HG02973 (cell line): ENCODE measurements at regions not wholly inside any gene's neighbourhood (a gene's known extent, or its start where the extent isn't known, plus 50 kb on each side); places are given as distances from the start of the nearest gene placed in this dataset.

ENCODE experiments used
- ATAC-seq: cut with Tn5 transposase; IDR thresholded peaks from one replicate; pipeline ENCODE4 v1.9.1; 2021; ENCODE audit warnings: moderate library complexity; ENCODE audit not compliant: unreplicated experiment

DNA sequence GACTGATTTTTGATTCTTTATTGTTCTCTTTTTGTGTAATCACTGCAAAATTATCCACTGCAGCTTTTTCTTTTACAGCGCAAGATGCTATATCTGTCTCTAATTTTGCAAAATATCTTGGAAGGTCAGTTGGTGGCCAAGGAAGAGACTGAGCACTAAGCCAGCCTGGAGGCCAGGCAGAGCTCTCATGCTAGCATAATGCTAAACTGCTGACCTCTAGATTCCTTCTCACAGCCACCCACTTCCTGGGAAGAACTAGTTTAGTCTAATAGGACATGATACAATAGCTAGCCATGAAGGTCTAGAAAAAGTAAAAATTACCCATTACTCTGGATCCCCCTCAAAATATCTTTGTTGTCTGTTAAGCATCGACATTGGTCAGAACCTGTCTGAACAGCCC is 227.2 kb upstream of the ARHGAP20 start:
- no peak for ATAC-seq

DNA sequence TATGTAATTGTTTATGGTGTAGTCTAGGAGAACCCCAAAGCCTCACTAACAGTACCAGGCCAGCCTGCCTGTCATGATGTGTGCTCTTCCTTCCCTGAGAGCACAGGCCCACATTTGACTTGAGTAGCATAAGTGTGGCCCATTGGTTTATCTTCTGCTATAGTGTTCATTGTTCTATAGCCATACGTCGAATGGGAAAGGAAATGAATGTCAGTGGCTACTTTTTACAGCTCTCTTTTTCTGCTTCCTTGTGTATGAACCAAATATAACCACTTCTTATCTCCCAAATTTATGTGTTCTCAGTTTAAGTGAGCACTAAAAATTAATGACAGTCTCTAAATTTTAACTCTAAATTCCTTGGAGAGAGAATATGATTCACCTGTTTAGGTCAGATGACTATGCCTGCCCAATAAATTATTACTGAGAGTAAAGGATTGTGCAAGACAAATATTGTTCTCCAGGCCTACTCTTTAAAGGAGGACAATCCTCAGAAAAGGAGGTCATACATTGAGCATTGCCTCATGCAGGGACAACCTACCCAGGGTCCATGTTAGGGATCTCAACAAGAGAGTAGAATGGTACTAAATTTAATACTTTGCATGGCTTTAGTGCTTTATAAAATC is 222.9 kb upstream of the ARHGAP20 start:
- ATAC-seq = no peak

DNA sequence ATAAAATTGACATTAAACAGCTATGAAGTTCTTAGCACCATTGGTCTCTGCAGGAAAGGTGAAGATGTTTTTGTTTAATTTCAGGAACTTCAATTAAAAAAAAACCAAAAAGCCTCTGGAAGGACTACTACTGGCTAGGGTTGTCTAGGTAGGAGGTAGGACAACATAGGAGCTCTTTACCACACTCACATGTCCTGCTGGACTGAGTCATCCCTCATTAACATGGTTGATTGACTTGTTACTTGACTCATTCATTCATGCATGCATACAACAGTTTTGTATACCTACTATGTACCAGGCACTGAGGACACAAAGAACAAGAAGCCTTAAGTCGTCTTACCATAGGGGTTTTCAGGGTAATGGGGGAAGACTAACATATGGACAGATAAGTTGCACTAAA is 216.9 kb upstream of the ARHGAP20 start:
- ATAC-seq = no peak

DNA sequence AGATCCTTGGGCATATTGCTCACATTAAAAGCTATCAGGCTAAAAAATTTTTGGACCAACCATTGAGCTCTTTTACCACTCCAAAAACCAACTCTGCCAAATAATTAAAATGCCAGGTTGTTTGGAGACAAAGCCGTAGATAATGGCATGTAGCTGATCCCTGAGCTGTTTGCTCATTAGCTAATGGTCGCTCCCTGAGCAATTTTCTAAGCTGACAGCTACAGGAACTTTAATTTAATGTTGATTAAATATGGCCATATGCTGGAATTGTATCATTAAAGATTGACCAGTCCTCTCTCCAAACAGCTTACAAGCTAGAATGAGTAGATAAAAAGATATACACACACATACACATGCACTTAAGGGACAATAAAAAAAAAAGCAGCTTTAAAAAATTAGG is 216.2 kb upstream of the ARHGAP20 start:
- ATAC-seq = no peak

DNA sequence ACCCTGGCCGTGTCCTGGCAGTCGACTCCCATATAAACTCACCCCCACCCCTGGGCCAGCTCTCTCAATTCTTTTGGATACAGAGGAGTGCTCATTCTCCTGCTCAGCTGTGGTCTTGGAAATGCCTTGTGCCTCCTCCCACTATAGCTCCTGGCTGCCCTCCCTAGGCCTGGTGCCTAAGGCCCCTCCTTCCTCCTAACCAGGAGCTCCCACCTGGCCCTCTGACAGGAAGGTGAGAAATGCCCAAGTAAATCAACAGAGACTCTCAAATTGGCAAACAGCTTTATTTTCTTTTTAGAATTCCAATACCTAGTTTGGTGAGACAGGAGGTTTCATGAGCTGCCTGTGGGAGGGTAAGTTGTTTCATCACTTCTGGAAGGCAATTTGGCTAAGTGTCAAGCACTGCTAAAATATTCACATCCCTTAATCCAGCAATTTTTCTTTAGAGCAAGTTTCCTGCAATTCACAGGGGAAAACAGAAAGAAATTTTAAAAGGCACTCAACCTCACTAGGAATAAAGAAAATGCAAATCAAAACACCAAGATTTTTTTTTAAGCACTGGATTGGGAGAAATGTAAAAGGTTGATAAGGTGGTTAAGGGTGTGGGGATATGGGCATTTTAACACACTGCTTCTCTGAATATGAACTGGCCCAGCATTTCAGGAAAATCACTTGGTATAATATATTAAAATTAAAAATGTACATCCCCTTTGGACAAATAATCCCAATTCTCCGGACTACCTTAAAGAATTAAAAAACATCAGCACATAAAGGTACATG is 209.7 kb upstream of the ARHGAP20 start:
- ATAC-seq = no peak

DNA sequence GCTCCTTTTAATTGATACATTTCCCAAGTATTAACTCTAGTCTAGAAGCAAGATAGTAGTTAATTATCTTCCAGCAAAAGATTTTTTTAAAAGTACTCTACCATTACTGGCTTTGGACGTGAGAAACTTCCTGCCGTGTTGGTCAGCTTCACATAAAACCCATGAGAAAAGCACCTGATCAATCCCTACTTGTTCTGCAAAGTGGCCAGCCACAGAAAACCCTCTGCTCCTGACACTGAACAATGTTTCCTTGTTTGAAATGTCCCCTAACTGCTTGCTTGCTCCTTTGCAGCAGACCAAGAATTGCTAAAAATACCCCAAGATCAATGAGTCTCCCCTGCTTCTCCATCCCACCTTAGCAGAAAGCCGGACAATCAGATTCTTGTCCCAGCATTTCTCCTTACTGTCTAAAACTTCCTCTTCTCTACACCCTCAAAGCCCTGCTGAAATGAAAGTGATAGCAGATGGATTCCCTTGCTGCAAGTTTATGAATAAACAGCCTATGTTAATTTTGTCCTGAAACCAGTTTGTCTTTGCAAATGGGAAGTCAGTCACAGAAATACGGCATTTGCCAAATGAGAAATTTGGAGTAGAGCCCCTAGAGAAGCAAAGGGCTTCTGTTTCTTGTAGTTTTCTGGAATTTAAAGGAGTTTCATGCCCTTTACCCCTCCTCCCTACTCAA is 207.1 kb upstream of the ARHGAP20 start:
- no peak for ATAC-seq

DNA sequence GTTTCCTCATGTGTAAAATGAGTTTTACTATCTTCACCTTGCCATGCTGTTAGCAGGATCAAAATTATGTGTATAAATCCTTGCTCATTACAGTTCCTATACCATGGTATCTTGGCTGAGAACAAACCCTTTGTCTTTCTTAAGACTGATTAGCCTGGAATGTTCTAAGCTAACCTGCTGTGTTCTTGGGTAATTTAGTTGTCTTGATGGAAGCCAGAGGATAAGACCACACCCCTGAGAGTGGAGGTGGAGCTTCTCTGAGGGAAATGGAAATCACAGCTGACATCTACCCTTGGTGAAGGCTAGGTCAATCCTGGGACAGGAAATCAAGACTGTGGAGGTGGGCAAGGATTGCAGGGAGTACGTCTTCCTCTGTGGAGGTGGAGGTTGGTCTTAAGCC is 206.1 kb upstream of the ARHGAP20 start:
- ATAC-seq = no peak

DNA sequence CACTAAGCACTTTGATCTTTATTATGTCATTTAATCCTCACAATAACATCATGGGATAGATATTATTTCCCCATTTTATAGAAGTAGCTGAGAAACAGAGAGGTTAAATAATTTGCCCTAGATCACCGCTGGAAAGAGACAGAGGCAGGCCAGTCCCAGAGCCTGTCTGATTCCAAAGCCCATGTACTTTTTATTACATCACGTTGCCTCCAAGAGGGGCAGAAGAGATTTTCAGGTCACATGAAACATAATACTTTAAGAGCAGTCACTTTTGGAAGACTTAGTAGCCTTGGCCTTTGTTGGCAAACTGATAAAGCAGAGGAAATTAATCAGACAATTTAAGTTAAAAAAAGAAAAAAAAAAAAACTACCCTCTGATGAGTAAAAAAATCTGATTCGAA is 200.2 kb upstream of the ARHGAP20 start:
- ATAC-seq = no peak

DNA sequence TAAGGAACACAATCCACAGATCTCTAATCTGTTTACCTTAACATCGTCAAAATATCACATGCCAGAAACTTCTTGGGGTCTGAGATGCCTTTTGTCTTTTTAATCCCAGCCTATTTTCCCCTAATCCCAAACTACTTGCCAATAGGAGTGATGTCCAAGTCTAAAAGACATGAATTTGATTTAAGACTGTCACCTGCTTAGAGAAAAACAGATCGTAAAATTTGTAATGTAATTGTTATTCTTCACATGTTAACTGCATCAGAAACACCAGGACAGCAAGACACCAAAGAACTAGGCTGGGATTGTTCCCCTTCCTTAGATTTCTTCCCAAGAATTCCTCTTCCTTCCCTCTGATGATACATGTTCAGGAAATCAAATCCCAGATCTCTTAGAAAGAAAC is 198.1 kb upstream of the ARHGAP20 start:
- ATAC-seq = no peak

DNA sequence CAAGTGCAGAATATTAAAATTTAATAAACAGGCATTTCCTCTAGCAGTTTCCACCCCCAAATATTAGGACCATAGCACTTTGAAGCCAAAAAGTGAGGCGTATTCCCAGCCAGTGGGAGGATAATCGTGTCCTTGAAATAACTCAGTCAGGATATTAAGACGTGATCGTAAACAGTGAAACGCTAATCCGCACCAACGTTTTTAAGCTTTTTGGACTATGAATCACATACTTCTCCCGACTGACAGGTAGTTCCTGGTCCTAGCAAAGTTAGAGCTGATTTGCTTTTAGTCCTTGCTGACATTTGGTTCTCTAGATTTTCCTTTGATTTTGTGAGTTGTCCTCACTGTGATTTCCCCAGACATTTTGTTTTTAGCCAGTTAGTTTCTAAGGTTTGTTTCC is 197.1 kb upstream of the ARHGAP20 start:
- ATAC-seq = no peak

DNA sequence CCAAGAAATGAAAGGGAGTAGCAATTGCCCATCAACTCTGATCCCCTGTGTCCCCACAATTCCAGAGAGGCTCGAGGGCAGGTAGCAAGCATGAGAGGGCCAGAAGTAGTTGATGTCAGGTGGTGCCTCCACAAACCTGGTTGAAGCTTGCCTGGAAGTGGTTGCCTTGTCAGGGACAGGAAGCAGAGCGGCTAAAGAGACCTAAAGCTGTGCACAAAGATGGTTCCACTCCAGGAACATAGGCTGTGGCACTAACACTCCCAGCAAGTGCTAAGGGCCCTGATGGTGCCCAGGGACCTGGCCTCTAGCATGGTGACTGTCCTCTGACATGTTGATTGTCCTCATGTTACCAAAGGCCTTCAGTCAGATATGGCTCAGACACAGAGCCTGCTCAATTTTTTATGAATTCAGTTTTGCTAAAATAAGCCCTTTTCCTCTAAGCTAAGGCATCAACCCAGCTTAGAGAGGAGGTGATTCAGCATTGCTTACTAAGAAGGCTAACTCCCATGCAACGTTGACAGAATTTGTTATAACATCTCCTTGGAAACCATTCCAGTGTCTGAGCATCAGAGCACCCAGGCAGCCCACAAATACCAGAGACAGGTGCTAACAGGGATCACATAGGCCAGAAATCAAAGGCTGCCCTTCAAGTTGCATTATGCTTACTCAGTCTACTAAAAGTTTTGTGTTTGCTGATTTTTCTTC is 196.3 kb upstream of the ARHGAP20 start:
- ATAC-seq = no peak

DNA sequence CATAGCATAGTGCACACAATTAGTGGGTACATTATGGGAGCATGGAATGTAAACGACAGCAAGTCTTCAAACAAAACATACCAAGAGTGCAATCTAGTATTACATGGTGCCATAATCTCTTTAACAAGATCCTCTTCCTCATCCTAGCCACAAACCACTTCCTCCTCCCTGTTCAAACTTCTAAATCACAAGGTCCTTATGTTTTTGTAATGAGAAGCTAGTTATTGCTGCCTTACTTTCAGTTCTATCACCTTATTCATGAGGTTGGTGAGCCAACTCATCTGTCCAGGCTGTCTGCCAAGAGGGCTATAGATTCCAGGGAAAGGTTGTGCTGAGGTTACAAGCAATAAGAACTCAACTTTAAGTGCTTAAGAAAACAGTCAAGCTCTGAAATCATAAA is 195.4 kb upstream of the ARHGAP20 start:
- ATAC-seq = no peak

DNA sequence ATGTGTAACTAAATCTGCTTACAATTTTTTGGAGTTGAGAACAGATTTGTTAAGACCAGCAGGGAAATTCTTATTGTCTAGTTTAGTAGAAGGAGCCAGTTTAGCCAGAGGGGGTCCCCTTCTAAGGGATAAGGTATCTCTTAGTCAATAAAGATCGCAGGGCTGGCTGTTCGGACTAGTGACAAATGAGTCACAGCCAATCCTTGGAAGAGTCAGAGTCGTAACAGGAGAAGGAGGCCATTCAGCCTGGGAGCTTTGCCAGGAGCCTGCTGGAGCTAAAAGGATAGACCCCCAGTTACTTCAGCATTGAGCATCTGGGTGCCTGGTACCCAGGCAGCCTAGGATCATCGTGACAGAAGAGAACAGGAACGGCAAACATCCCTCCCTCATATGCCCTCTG is 191.6 kb upstream of the ARHGAP20 start:
- no peak for ATAC-seq

DNA sequence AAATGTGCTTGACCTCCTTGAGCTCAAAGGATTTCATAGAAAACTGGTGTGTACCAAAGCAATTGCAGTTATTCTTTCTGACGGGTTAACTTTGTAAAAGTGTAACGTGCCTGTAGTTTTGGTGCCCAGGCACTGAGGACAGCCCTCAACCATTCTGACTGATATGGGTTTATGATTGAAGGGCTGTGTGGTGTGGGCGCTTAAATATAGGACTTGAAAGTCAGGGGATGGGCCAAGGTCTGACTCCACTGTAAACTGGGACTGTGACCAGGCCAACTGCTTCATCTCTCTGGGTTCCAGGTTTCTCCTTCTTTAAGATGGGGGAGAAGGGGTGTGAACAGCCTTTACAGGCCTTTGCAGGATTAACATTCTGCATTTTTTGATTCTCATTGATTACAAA is 191.1 kb upstream of the ARHGAP20 start:
- ATAC-seq = no peak

DNA sequence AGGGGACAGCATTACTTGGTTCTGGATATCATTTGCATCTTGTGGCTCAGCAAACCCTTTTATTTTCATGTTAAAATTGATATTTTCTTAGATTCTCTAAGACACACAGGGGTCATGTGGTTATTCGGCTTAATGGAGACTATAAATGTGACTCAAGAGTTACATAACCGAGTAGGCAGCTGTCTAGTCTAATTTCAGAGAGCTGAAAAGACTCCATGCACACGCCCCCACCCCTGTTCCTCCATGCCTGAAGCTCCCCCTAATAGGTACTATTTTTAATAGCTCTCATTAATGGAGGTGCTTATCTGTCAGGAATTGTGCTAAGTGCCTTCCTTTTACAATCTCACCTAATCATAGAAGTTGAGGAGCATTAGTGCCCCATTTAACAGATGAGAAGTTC is 189.2 kb upstream of the ARHGAP20 start:
- ATAC-seq = no peak

DNA sequence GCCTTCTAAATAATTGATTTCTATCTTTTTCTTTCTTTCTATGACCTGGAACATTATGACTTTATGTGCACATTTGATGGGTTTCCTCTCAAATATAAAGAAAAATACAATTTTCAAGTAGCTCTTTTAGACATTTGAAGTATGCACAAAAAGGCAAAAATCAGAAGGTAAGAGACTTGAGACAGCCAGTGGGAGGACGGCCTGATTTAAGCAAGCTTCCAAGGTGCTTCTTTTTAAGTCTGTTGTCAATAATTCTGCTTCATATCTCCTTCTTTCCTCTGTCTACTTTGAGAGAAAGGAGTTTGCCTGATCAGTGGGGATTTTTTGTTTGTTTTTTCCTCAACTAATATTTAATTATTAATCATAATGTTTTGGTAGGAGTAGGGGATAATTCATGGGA is 188.2 kb upstream of the ARHGAP20 start:
- ATAC-seq = no peak

DNA sequence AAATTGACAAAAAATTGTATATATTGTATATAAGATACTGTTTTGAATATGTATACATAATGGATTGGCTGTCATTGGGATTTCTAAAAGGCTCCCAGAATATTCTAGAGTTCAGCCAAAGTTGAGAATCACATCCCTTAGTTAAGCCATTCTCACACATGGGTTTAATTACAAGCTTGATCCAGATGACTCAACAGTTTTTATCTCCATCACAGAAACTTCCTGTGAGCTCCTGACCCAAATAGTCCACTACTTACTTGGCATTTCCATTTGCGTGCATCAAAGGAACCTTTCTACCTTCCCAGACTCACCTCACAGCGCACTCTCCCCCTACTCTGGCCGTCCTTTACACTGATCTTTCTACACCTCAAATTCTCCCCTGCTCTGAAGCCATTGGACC is 184.8 kb upstream of the ARHGAP20 start:
- no peak for ATAC-seq

DNA sequence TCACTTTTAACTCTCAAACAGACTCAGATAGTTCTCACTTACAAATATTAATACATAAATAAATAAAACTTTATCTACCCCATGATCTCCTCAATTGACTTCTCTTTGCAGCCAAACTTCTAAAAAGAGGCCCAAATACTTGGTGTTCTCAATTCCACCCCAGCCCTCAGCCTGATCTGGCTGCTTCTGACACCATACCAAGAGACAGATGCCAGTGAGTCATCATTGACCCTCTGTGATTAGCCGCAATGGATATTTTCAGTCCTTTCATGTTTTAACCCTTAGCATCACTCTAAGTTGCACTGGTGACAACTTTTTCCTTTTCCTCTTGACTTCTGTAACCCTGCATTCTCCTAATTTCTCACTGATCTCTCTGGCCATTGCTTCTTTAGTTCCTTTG is 184.1 kb upstream of the ARHGAP20 start:
- ATAC-seq = no peak

DNA sequence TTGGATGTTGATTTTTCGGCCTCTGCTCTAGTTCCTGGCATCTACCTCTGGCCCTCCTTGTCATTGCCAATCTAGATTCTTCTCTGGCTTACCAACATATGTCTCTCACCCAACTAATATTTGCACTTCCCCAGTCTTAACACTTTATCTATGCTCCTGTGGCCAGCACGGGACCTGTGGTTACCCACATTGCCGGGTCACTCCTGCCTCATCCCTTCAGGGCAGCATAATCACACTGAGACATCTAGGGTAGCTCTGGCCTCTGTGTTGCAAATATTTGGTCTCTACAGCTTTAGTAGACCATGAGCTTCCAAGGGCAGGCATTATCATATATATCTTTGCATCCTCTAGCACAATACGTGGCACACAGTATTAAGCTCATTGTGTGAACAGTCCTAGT is 182.0 kb upstream of the ARHGAP20 start:
- no peak for ATAC-seq

DNA sequence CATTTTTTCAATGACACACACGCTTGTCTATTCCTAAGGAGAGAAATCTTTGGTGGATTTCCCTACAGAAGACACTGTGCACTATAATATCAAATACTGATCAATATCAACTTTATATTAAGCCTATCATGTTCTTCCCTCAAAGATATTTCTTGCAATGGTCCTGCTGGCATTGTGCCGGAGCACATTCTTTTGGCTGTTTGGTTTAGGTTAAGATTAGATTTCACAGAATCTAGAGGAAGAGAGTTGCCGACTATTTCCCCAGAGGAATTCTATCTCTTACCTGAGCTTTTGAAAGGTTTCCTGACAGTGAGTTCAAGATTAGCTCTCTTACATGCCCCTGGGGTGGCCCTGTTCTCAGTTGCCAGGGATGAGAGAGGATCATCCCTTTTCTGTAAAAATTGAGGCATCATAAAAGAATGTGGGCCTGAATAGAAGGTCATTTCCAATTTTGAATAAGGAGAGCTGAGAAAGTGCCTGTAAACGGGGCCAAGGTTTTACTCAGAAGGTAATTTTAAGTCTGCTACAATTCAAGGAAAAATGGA is 180.6 kb upstream of the ARHGAP20 start:
- ATAC-seq = no peak

DNA sequence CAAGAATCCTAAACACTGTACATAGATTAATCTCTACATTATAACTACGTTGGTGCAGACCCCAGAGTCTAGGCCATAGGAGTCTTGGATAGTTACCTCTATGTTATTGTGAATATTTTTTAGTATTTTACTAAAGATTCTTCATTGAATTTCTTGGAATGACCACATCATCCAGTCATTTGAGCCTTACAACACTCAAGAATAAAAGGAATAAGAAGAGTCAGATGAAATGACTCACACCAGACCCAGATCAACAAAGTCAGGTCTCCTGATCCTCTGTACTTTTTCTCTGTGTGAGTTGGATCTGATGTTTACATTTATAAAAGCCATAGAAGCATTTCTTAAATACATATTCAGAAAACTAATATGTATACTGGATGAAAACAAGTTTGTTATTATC is 179.2 kb upstream of the ARHGAP20 start:
- ATAC-seq = no peak
